Suprapubic skin (tissue), 4 donors: ENCODE measurements at regions not wholly inside any gene's neighbourhood (a gene's known extent, or its start where the extent isn't known, plus 50 kb on each side); places are given as distances from the start of the nearest gene placed in this dataset.

ENCODE experiments used
- DNase-seq, 2 donors: peaks; one replicate each; pipeline ENCODE4 v3.0.0-alpha.2; 2019; ENCODE audit warnings: low spot score in 2 of 2
- H3K27ac ChIP-seq: fragments of 200-600 bp; sonication (generic); one replicate; pipeline ENCODE4 v1.5.1; 2019
- H3K27me3 ChIP-seq: fragments of 200-600 bp; sonication (generic); one replicate; pipeline ENCODE4 v1.5.1; 2019
- H3K36me3 ChIP-seq: fragments of 200-600 bp; sonication (generic); one replicate; pipeline ENCODE4 v1.5.1; 2019
- H3K4me1 ChIP-seq: fragments of 200-600 bp; sonication (generic); one replicate; pipeline ENCODE4 v1.5.1; 2019
- H3K4me3 ChIP-seq: fragments of 200-600 bp; sonication (generic); one replicate; pipeline ENCODE4 v1.5.1; 2019; ENCODE audit warnings: mild to moderate bottlenecking
- H3K9me3 ChIP-seq: fragments of 200-600 bp; sonication (generic); one replicate; pipeline ENCODE4 v1.5.1; 2019
- CTCF ChIP-seq, 2 donors: fragments of 200-600 bp in 1 of 2; fragments of 450-650 bp in 1 of 2; sonication (generic) in 1 of 2; IDR thresholded peaks; one replicate each; pipeline ENCODE4 v1.5.1; 2016 to 2019; ENCODE audit warnings: antibody characterized with exemption in 2 of 2, mild to moderate bottlenecking in 1 of 2, moderate library complexity in 1 of 2
- EP300 ChIP-seq: sonication (generic); formaldehyde crosslinking; IDR thresholded peaks from one replicate; pipeline ENCODE4 v1.6.1; 2017; ENCODE audit warnings: antibody characterized with exemption
- POLR2A ChIP-seq, 2 donors: fragments of 450-650 bp; IDR thresholded peaks; one replicate each; pipeline ENCODE4 v1.6.1; 2017; ENCODE audit warnings: antibody characterized with exemption in 2 of 2, mild to moderate bottlenecking in 2 of 2, moderate library complexity in 2 of 2
- POLR2AphosphoS5 ChIP-seq, 3 donors: sonication (generic); formaldehyde crosslinking; IDR thresholded peaks; one replicate each; pipeline ENCODE4 v1.6.1; 2017; ENCODE audit warnings: antibody characterized with exemption in 3 of 3
- WGBS: methylation state at CpG from one replicate; pipeline ENCODE4 v1.1.5; 2018; 5-methylcytosine and 5-hydroxymethylcytosine counted together

DNA sequence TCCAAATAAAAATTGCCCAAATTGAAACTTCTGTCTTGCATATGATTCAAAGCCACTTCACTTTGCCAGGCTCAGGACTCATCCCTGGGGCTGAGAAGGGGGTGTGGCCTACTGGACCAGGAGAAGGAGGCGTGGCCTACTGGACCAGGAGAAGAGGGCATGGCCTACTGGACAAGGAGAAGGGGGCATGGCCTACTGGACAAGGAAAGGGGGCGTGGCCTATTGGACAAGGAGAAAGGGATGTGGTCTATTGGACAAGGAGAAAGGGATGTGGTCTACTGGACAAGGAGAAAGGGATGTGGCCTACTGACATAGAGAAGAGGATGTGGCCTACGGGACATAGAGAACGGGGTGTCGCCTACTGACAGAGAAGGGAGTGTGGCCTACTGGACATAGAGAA, 405.3 kb downstream of the RRAGC start:
- H3K9me3 ChIP-seq: no peaks in the 10 kb centered on the region
- WGBS: 91% methylated on average over 5 of the region's 5 CpGs
- no peaks in the 10 kb centered on the region for H3K36me3 ChIP-seq
- no peak for DNase-seq
- no peak overlapping the region for H3K4me3 ChIP-seq
- peaks cover 4% of the 10 kb centered on the region for H3K27me3 ChIP-seq
- TF ChIP-seq CTCF (IDR thresholded peaks at IDR 0.05) (no peak), POLR2A (IDR thresholded peaks at IDR 0.05) (no peak), EP300 (no peak), POLR2AphosphoS5 (IDR thresholded peaks at IDR 0.05) (no peak)
- H3K27ac ChIP-seq: no peak overlapping the region
- no peaks in the 10 kb centered on the region for H3K4me1 ChIP-seq

DNA sequence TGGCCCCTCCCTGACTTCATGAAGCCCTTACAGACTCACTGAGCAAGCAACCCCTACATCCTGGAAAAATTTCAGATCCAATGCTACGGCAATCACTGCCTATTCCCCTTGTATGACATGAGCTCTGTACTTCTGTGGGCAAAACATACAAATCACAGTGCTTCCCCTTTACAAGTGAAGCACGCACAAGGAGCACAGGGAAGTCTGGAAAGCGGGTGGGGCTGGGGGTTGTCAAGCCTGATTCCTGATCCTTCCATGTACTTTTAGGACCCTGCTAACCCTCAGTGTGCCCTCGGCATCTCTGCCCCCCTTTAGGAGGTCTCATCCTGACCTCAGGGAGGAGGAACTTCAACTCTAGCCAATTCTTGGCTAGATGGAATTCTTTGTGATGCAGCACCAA, 405.7 kb upstream of the POU3F1 start:
- Histone ChIP-seq H3K27me3 (peaks cover 7% of the 10 kb centered on the region), H3K9me3 (no peaks in the 10 kb centered on the region), H3K4me3 (no peak overlapping the region), H3K27ac (no peak overlapping the region), H3K4me1 (no peaks in the 10 kb centered on the region), H3K36me3 (no peaks in the 10 kb centered on the region)
- 50% methylated on average over 4 of the region's 4 CpGs for WGBS
- TF ChIP-seq EP300: no peak
- no peak for TF ChIP-seq POLR2A (IDR thresholded peaks at IDR 0.05)
- no peak for DNase-seq

GRCh38 chr1:38451541-38451993, 405.0 kb upstream of the POU3F1 start:
- Histone ChIP-seq H3K9me3 (no peaks in the 10 kb centered on the region), H3K27me3 (peaks cover 9% of the 10 kb centered on the region), H3K4me3 (no peak overlapping the region), H3K36me3 (no peaks in the 10 kb centered on the region), H3K4me1 (no peaks in the 10 kb centered on the region), H3K27ac (no peak overlapping the region)
- DNase-seq: no peak
- TF ChIP-seq EP300: no peak
- no peak for TF ChIP-seq POLR2AphosphoS5 (IDR thresholded peaks at IDR 0.05)
- TF ChIP-seq POLR2A (IDR thresholded peaks at IDR 0.05): no peak
- TF ChIP-seq CTCF (IDR thresholded peaks at IDR 0.05): no peak
- 34% methylated on average over 3 of the region's 3 CpGs for WGBS

GRCh38 chr1:38448893-38449292, 402.3 kb upstream of the POU3F1 start:
- no peak overlapping the region for H3K4me3 ChIP-seq
- no peaks in the 10 kb centered on the region for H3K9me3 ChIP-seq
- no peaks in the 10 kb centered on the region for H3K4me1 ChIP-seq
- no peaks in the 10 kb centered on the region for H3K36me3 ChIP-seq
- 83% methylated on average over 10 of the region's 10 CpGs for WGBS
- H3K27ac ChIP-seq: no peak overlapping the region
- DNase-seq: no peak
- H3K27me3 ChIP-seq: peaks cover 17% of the 10 kb centered on the region
- TF ChIP-seq EP300 (no peak), CTCF (IDR thresholded peaks at IDR 0.05) (no peak), POLR2A (IDR thresholded peaks at IDR 0.05) (no peak), POLR2AphosphoS5 (IDR thresholded peaks at IDR 0.05) (no peak)

GRCh38 chr1:38446936-38447335, 400.3 kb upstream of the POU3F1 start:
- TF ChIP-seq POLR2A (IDR thresholded peaks at IDR 0.05) (no peak), CTCF (IDR thresholded peaks at IDR 0.05) (no peak), EP300 (no peak), POLR2AphosphoS5 (IDR thresholded peaks at IDR 0.05) (no peak)
- H3K27me3 ChIP-seq: peaks cover 17% of the 10 kb centered on the region
- 95% methylated on average over 4 of the region's 4 CpGs for WGBS

More at GRCh38 chr1:38446936-38447335, 400.3 kb upstream of the POU3F1 start:
- Histone ChIP-seq H3K36me3 (no peaks in the 10 kb centered on the region), H3K9me3 (peaks cover under 1% of the 10 kb centered on the region), H3K4me1 (no peaks in the 10 kb centered on the region), H3K27ac (no peak overlapping the region), H3K4me3 (no peak overlapping the region)
- DNase-seq: no peak
